Activated T-helper 9 cell treated with anti-CD3 and anti-CD28 coated beads, Interleukin-2, amount 50 U/mL, for 16 hours (primary cell): ENCODE measurements at regions not wholly inside any gene's neighbourhood (a gene's known extent, or its start where the extent isn't known, plus 50 kb on each side); places are given as distances from the start of the nearest gene placed in this dataset.

Experiments used
- DNase-seq: peaks from one replicate; pipeline ENCODE4 v3.0.0-alpha.2; 2020; ENCODE audit warnings: low read depth

DNA sequence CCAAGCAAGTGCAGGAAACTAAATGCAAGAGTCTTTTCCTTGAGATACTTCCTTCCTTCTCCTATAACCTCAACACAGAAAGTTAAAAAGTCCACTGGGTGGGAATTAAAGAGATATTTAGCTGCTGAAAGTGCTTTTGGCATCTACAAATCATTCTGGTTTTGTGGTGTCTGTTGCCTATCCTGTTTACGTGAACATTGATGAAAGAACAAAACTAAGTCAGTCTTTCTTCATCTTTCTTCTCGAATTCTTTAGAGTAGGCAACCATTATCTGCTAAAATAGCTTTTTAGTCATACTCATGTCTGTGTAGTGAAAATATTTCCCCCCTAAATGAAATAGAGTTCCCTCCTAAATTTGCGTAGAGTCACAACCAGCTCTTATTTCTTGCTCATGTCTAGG lies 838.6 kb downstream of the GATA3 start:
- no peak for DNase-seq

GRCh38 chr10:8894148-8894547 lies 839.7 kb downstream of the GATA3 start:
- no peak for DNase-seq

DNA sequence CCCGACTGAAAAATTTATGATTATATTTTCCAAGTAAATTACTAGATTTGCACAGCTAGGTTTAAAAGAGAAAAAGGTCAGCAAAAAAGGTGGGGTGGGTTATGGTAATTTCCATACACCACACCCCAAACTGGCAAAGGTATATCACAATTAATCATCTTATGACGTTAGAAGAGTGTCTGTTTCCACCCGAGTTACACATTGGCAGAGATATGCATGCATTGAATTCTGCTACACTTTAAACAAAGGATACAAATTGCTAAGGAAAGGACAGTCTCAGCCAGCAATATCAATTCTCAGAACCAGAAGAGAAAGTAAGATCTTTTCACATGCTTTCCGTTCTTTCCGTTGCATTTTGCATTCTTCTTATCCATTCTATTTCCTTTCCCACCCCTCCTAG lies 843.3 kb downstream of the GATA3 start:
- DNase-seq, result no peak

DNA sequence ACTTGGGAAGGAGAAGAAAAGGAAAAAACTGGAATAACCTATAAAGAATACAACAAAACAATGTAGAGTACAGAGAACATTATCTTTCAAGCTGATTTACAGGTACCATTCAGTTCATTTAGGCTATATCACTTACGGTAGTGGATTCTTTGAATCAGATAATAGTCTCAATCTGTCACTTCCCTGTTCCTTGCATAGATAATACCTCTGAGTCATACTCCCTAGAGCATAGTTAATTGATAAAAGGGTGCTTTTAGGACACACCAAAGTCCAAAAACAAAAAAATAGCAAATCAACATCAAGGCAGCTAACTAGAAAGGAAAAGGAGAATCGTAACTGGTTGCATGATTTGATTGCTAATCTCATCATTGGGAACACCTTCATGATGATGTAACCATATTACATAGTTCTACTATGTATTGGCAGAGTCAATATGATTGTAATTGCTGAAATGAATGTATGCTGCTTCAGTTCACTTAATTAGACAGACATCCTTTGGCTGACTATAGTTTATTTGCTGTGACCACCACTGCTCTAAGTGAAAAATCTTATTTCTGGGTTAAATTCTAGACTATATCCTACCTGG lies 844.4 kb downstream of the GATA3 start:
- DNase-seq, result no peak

DNA sequence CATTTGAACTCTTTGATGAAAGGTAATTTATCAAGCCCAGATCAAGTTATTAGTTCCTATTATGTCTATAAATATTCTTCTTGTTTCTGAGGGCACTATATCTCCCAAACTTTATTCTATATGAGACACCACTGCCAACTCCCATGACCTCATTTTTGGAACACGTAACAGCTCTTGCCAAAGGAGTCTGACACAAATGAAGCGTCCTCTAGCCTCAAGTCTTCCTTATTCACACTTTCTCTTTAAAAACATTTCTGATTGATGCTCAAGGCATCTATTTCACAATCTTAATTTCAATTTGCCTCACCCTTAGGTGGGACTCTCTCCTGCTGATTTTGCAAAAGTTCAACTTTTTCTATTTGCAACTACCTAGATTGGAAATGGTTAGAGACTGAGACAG lies 848.4 kb downstream of the GATA3 start:
- DNase-seq, result no peak

DNA sequence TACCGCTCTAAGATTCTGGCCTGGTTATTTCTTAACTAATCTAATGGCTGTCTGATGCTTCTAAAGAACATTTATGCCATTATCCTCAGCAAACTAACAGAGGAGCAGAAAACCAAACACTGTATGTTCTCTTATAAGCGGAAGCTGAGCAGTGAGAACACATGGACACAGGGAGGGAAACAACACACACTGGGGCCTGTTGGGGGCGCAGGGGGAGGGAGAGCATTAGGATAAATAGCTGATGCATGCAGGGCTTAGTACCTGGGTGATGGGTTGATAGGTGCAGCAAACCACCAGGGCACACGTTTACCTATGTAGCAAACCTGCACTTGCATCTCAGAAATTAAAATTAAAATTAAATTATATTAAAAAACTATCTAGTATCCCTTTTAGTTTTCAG lies 853.5 kb downstream of the GATA3 start:
- no peak for DNase-seq

GRCh38 chr10:8910314-8910713 lies 855.8 kb downstream of the GATA3 start:
- no peak for DNase-seq

DNA sequence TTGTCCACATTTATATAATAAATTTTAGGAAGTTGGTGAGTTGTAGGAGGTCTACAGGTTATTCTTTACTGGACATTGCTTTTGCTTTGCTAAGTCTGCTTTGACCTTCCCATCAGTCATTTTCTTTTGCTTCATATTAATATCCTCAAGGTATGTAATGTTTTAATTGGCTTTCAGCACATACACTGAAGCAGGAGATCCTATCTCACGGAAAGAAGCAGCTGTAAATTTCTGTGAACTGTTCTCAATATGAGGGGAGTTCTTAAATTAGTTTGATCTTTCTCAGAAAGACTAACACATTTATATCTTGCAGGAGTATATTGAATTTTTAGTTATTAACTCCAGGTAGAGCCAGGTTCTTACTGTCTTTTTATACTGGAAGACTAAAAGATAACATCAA lies 856.5 kb downstream of the GATA3 start:
- no peak for DNase-seq

GRCh38 chr10:8912108-8912507 lies 857.6 kb downstream of the GATA3 start:
- DNase-seq, result no peak

DNA sequence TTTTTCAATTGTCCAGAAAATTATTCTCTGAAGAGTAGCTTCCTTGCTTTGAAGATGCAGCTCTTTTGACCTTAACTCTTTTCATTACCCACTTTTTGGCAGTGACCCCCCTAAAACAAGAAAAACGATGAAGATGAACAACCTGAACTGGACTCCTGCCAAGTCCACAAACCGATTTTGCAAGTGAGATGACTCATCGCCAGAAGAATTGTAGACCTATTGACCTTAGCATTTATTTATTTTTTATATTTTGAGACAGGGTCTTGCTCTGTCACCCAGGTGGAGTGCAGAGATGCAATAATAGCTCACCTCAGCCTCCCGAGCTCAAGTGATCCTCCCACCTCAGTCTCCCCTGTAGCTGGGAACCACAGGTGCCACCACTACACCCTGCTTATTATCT lies 859.2 kb downstream of the GATA3 start:
- DNase-seq, result no peak

DNA sequence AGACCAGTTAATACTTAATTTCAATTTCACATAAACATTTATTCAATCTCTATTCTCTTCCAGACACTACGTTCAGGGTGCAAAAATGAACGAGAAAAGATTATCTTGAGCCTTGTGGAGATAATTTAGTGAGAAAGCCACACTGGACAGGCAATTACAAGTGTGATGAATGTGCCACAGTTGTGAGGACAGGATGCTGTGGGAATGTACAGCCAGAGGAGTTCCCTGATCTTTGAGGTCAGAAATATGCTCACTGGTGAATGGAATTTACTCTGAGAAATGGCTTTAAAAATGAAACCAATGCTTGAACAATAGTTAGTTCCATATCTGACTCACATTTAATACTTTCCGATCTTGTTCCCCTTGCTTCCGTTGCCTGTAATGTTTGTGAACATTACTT lies 864.8 kb downstream of the GATA3 start:
- DNase-seq, result no peak

GRCh38 chr10:8921568-8921967 lies 867.1 kb downstream of the GATA3 start:
- no peak for DNase-seq

- DNase-seq, result no peak
Observed at GRCh38 chr10:8923096-8923495, 868.6 kb downstream of the GATA3 start.

DNA sequence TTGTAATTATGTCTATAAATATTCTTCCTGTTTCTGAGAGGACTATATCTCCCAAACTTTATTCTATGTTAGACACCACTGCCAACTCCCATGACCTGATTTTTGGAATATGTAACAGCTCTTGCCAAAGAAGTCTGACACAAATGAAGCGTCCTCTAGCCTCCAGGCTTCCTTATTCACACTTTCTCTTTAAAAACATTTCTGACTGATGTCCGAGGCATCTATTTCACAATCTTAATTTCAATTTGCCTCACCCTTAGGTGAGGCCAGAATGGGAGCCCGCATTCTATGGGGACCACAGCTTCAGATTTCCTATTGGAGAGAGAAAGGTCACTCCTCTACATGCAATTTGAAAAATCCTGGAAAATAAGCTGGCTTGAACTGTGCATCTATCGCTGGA lies 873.2 kb downstream of the GATA3 start:
- no peak for DNase-seq

GRCh38 chr10:8946451-8946850 lies 892.0 kb downstream of the GATA3 start:
- no peak for DNase-seq

DNA sequence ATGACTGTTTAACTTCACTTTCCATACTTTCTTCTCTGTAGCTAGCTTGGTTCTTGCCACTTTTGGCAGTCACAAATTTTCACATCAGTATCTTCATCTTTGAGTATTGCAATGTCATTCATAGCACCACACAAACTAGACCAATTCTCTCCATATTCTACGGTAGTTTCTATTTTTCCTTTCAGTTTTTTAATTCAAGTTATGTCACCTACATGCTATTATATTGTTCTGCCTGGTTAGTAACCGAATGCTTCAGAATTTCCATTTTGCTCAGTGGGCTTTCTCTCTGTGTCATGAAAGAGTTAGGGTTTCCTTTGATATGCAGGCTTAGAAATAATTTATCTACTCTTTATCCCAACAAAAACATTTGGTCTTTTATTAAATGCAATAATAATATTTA lies 896.5 kb downstream of the GATA3 start:
- no peak for DNase-seq

DNA sequence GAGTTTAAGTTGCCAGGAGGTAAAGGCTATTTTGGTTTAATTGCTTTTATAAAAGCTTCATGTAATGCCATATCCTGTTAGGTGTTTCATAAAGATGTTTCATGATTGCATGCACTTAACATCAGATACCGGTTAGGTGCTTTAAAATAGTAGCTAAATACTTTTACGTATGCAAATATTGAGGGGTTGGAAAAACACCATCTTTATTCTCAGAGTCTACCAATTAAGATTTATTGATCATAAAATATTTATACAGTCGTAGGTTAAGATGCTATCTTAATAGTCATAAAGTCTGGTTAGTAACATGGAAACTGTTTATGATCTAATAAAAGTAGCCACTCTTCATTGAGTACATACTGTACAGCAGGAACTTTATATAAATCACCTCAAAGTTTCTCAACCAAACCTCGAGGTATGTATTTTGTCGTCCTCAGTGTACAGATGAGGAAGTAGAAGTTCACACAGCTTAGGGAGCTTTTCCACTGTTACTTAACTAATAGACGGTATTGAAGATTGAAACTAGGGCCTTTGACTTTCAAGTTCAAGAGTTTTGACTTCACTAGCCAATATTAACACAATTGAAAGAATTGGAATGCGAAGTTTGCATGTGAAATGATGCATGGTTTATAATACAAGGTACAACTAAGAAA lies 897.1 kb downstream of the GATA3 start:
- DNase-seq, result no peak

DNA sequence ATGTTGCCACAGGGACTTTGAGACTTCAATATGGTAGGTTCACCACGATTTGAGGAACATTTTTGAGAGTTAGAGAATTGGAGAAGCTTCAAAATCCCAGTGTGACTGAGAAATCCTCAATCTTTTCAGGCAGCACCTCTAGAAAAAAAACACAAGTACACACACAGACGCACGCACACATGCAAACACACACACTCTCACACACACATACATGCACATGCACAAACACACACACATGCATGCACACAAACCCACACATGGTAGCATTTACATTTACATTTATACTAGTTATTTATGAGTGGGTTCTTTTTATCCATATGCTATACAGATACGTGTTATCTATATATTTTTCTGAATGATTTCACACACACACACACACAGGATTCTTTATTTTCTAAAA lies 901.9 kb downstream of the GATA3 start:
- DNase-seq, result no peak

DNA sequence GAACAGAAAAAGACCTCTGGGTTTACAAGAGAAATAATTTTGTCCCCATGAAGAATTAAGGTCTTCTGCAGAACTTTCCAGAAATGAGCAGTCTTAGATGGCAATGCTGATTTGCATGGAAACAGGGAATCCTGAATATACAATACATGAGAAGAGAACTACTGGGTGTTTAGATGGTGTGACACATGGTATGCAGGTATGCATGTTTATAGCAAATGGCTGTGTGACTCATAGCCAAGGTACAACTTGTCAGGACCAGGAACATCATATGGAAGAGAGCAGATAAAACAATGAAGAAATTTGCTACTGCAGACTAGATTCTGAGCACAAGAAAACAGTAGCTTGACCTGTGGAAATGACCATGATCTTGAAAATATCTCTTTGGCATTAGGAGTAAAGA lies 907.8 kb downstream of the GATA3 start:
- no peak for DNase-seq

DNA sequence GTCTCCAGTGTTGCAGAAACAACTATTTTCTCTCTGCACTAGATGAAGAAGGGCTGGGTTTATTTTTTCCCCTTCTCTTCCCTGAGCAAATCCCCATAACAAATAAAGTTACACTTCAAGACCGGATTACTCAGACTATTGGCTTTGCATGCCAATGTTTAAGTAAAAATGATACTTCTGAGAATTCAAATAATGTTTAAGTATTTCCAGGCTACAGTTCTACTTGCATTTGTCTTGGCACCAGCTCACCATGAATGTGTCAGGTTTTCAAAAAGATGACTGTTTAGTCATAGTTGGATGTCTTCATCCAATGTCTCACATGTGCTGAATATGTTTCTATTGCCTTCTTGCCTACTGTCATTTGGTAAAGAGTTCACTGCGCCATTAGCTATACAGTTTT lies 912.6 kb downstream of the GATA3 start:
- no peak for DNase-seq

GRCh38 chr10:8969853-8970252 lies 915.4 kb downstream of the GATA3 start:
- DNase-seq, result no peak

GRCh38 chr10:8975535-8975934 lies 921.0 kb downstream of the GATA3 start:
- no peak for DNase-seq

DNA sequence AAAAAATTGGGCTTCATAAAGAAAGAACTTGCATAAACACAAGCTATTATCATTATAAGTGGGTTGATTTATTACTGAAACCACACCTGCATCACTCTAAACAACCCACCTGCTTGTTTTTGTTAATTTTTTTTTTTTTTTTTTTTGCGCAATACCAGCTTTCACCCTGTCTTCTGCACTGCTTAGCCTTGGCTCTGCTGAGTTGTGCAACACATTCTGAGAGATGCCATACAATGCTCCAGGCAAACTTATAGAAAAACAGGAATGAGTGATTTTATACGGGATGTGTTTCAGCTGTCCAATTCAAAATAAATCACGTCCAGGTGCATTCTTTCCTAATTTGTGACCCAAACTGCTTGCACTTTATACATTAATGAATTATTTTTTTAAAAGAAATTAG lies 923.6 kb downstream of the GATA3 start:
- DNase-seq, result no peak

DNA sequence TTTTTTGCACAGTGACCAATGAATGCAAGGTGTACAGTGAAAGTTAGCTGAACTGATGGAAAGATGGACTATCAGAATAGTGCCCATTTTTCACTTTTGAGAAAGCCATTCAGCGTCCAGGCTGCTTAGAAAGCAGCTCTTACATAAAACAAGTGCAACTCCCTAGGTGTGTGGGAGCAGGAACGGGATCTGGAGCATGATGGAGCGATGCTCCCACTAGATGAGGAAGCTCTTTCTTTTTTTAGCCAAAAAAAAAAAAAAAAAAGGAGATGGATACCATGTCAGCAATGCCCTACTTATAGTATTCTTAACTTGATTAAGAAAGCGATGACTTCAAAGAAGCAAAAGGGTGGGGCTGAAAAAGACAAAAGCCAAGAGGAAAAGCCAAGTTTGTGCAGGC lies 925.5 kb downstream of the GATA3 start:
- DNase-seq, result no peak
